GM19328 (cell line): ENCODE measurements at regions not wholly inside any gene's neighbourhood (a gene's known extent, or its start where the extent isn't known, plus 50 kb on each side); places are given as distances from the start of the nearest gene placed in this dataset.
"Not testable (repeated sequence)": the region's sequence is repeated elsewhere in the genome, so short reads cannot be mapped to it uniquely, and the experiment has no call there.

ENCODE experiments used
- ATAC-seq: cut with Tn5 transposase; IDR thresholded peaks from one replicate; pipeline ENCODE4 v1.9.1; 2021; ENCODE audit warnings: mild to moderate bottlenecking, moderate library complexity; ENCODE audit not compliant: unreplicated experiment

- no peak for ATAC-seq
These were observed 1206.3 kb downstream of the OTOL1 start for GRCh38 chr3:162702768-162703385.

- ATAC-seq = no peak
These were observed 1207.6 kb downstream of the OTOL1 start for GRCh38 chr3:162704238-162704637.

- ATAC-seq = no peak
These were observed 1208.3 kb downstream of the OTOL1 start for GRCh38 chr3:162704799-162705385.

GRCh38 chr3:162708394-162708793, 1211.8 kb downstream of the OTOL1 start:
- not testable (repeated sequence) for ATAC-seq

GRCh38 chr3:162708942-162709706, 1212.5 kb downstream of the OTOL1 start:
- not testable (repeated sequence) for ATAC-seq

GRCh38 chr3:162710332-162711112, 1213.9 kb downstream of the OTOL1 start:
- ATAC-seq = no peak

GRCh38 chr3:162717074-162717473, 1220.5 kb downstream of the OTOL1 start:
- not testable (repeated sequence) for ATAC-seq

- ATAC-seq = no peak
These were observed 1222.1 kb downstream of the OTOL1 start for GRCh38 chr3:162718697-162719096.

GRCh38 chr3:162719684-162720341, 1223.2 kb downstream of the OTOL1 start:
- ATAC-seq = no peak

GRCh38 chr3:162721736-162722135, 1225.1 kb downstream of the OTOL1 start:
- ATAC-seq = no peak

- no peak for ATAC-seq
These were observed 1225.7 kb downstream of the OTOL1 start for GRCh38 chr3:162722337-162722736.

- ATAC-seq = not testable (repeated sequence)
These were observed 1226.2 kb downstream of the OTOL1 start for GRCh38 chr3:162722796-162723195.

- ATAC-seq = no peak
These were observed 1233.1 kb downstream of the OTOL1 start for GRCh38 chr3:162729686-162730085.

- not testable (repeated sequence) for ATAC-seq
These were observed 1235.4 kb downstream of the OTOL1 start for GRCh38 chr3:162731961-162732360.

- ATAC-seq = no peak
These were observed 1242.2 kb downstream of the OTOL1 start for GRCh38 chr3:162738784-162739183.

- ATAC-seq = no peak
These were observed 1244.5 kb downstream of the OTOL1 start for GRCh38 chr3:162740941-162741596.

- ATAC-seq = no peak
These were observed 1245.6 kb downstream of the OTOL1 start for GRCh38 chr3:162742159-162742717.

GRCh38 chr3:162743091-162743490, 1246.5 kb downstream of the OTOL1 start:
- ATAC-seq = no peak

- no peak for ATAC-seq
These were observed 1264.2 kb downstream of the OTOL1 start for GRCh38 chr3:162760789-162761188.
